MM.1S (cell line): ENCODE measurements at regions not wholly inside any gene's neighbourhood (a gene's known extent, or its start where the extent isn't known, plus 50 kb on each side); places are given as distances from the start of the nearest gene placed in this dataset.

ENCODE experiments used
- EZH2 ChIP-seq: fragments of 300-600 bp; sonication (generic); optimal IDR thresholded peaks from 2 replicates; pipeline ENCODE3; 2017; ENCODE audit warnings: low read depth, mild to moderate bottlenecking, antibody characterized with exemption, low read length, mixed read lengths
- TF ChIP-seq, protein P1 (sequence below): fragments of 300-600 bp; sonication (generic); IDR thresholded peaks from 2 replicates; pipeline ENCODE4 v1.5.1; 2016; ENCODE audit warnings: antibody characterized with exemption, low read length, mixed read lengths

DNA sequence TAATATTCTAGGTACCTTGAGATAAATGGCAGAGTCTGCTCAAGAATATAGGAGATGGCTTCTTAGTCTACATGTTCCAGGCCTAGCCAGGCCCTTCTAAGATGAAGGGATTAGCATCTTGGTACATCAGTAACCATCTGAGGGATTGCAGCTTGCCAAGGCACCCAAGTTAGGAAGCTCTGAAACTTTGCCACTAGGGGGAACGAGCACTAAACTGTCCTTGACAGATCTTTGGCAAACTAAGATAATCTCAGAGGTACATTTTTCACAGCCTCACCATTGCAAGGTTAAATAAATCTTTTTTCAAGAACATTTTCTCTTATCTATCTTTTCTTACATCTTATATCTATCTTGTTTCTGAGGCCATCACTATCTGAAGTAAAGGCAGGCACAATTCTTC lies 351.2 kb downstream of the RAP2B start:
- TF ChIP-seq EZH2, result no peak
- TF ChIP-seq, protein P1, sequence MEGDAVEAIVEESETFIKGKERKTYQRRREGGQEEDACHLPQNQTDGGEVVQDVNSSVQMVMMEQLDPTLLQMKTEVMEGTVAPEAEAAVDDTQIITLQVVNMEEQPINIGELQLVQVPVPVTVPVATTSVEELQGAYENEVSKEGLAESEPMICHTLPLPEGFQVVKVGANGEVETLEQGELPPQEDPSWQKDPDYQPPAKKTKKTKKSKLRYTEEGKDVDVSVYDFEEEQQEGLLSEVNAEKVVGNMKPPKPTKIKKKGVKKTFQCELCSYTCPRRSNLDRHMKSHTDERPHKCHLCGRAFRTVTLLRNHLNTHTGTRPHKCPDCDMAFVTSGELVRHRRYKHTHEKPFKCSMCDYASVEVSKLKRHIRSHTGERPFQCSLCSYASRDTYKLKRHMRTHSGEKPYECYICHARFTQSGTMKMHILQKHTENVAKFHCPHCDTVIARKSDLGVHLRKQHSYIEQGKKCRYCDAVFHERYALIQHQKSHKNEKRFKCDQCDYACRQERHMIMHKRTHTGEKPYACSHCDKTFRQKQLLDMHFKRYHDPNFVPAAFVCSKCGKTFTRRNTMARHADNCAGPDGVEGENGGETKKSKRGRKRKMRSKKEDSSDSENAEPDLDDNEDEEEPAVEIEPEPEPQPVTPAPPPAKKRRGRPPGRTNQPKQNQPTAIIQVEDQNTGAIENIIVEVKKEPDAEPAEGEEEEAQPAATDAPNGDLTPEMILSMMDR, result no peak; the same call in 1 of the 2 replicates
